GM21367 (cell line): ENCODE measurements at regions not wholly inside any gene's neighbourhood (a gene's known extent, or its start where the extent isn't known, plus 50 kb on each side); places are given as distances from the start of the nearest gene placed in this dataset.

ENCODE experiments used
- ATAC-seq: cut with Tn5 transposase; IDR thresholded peaks from one replicate; pipeline ENCODE4 v1.9.1; 2021; ENCODE audit not compliant: unreplicated experiment

GRCh38 chr7:131899271-131900030 is 343.0 kb upstream of the PODXL start:
- ATAC-seq: no peak

GRCh38 chr7:131898418-131898817 is 342.0 kb upstream of the PODXL start:
- no peak for ATAC-seq

- ATAC-seq: no peak
These were observed 341.4 kb upstream of the PODXL start for GRCh38 chr7:131897790-131898165.

GRCh38 chr7:131897016-131897789 is 340.8 kb upstream of the PODXL start:
- no peak for ATAC-seq

- ATAC-seq: no peak
These were observed 339.9 kb upstream of the PODXL start for GRCh38 chr7:131896165-131896863.

GRCh38 chr7:131895541-131896164 is 339.2 kb upstream of the PODXL start:
- no peak for ATAC-seq

GRCh38 chr7:131893631-131894340 is 337.4 kb upstream of the PODXL start:
- ATAC-seq: no peak

- ATAC-seq: no peak
These were observed 333.7 kb upstream of the PODXL start for GRCh38 chr7:131890176-131890575.

GRCh38 chr7:131889572-131890150 is 333.2 kb upstream of the PODXL start:
- no peak for ATAC-seq

- ATAC-seq: no peak
These were observed 327.3 kb upstream of the PODXL start for GRCh38 chr7:131883769-131884168.

- ATAC-seq: no peak
These were observed 326.8 kb upstream of the PODXL start for GRCh38 chr7:131883196-131883595.

GRCh38 chr7:131882321-131882720 is 325.9 kb upstream of the PODXL start:
- ATAC-seq: no peak

- no peak for ATAC-seq
These were observed 323.6 kb upstream of the PODXL start for GRCh38 chr7:131880078-131880477.

- no peak for ATAC-seq
These were observed 323.0 kb upstream of the PODXL start for GRCh38 chr7:131879424-131879823.

- ATAC-seq: no peak
These were observed 322.3 kb upstream of the PODXL start for GRCh38 chr7:131878777-131879176.

GRCh38 chr7:131873581-131873980 is 317.2 kb upstream of the PODXL start:
- ATAC-seq: no peak

GRCh38 chr7:131869986-131870385 is 313.6 kb upstream of the PODXL start:
- ATAC-seq: no peak

- no peak for ATAC-seq
These were observed 312.9 kb upstream of the PODXL start for GRCh38 chr7:131869169-131869844.

GRCh38 chr7:131867461-131867860 is 311.0 kb upstream of the PODXL start:
- ATAC-seq: no peak

GRCh38 chr7:131865911-131866310 is 309.5 kb upstream of the PODXL start:
- no peak for ATAC-seq
